HG02763 (cell line): ENCODE measurements at regions not wholly inside any gene's neighbourhood (a gene's known extent, or its start where the extent isn't known, plus 50 kb on each side); places are given as distances from the start of the nearest gene placed in this dataset.

Experiments
- ATAC-seq: cut with Tn5 transposase; IDR thresholded peaks from one replicate; pipeline ENCODE4 v1.9.1; 2021; ENCODE audit warnings: mild to moderate bottlenecking, moderate library complexity; ENCODE audit not compliant: unreplicated experiment

- no peak for ATAC-seq
Observed at GRCh38 chr21:36554411-36555157, 74.7 kb upstream of the CLDN14 start.

DNA sequence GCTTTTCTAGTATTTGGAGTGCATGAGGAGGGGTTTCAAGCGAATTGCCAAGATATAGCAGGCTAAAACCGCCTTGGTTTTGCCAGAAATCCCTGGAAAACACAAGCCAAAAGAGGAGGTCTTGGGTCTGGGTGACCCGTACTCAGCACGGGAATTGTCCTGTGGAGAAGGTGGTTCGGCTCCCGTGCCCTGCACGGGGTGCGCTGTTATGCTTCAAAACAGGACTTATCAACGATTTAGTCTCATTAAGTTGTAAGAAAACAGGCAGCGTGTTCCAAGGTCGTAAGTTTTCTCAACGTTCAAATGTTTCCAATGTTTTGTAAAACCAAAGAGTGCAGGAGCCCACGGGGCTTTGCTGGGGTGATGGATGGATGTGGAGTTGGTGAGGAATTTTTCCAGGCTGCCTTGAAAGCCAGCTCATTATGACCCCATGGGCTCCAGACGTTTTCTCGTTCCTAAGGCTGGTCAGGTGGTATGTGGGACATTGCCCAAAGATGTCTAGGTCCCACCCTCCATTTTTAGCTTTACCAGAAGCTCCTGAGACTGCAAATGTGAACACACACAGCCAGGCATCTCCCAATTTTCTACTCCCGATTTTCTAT lies 75.4 kb upstream of the CLDN14 start:
- no peak for ATAC-seq

- no peak for ATAC-seq
Observed at GRCh38 chr21:36557316-36557715, 77.4 kb upstream of the CLDN14 start.

- ATAC-seq, result no peak
Observed at GRCh38 chr21:36560933-36561575, 81.1 kb upstream of the CLDN14 start.

DNA sequence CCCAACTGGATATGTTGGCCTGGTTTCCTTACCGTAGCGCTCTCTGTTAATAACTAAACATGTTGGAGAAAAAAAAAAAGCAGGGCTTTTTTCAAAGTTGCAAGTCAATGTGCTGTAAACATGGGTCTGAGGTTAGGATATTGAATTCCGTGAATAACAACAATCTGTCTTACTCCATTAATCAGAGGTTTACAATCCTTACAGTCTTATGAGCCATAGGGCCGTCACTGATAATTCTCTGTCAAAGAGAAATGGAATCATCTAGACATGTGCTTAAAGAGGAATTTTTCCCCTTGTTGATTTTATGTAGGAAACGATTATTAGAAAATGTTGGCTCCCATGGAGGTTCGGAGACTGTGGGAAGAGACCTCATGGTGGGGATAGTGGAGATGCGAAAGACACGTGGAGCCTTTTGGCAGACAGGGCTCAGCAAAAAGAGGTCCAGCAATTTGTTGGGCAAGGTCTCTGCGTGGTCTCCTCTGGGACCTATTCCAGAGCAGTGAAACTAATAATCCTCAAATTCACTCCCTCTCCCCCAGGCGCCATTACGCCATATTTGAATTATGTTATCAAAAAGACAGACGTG lies 83.5 kb upstream of the CLDN14 start:
- no peak for ATAC-seq

DNA sequence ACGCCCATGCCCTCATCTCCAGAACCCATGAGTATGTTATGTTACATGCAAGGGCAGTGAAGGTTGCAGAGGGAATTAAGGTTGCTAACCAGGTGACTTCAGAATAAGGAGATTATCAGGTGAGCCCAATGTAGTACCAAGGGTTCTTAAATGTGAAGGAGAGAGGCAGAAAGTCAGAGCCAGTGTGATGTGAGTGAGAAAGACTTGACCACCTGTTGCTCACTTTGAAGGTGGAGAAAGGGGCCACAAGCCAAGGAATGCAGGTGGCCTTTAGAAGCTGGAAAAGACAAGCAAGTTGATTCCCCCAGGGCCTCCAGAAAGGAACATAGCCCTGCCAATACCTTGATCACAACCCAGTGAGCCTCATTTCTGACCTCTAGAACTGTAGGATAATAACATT lies 84.7 kb upstream of the CLDN14 start:
- ATAC-seq, result no peak

- no peak for ATAC-seq
Observed at GRCh38 chr21:36565540-36565939, 85.6 kb upstream of the CLDN14 start.

GRCh38 chr21:36566644-36567043 lies 86.7 kb upstream of the CLDN14 start:
- no peak for ATAC-seq

- ATAC-seq, result no peak
Observed at GRCh38 chr21:36567216-36567885, 87.4 kb upstream of the CLDN14 start.

DNA sequence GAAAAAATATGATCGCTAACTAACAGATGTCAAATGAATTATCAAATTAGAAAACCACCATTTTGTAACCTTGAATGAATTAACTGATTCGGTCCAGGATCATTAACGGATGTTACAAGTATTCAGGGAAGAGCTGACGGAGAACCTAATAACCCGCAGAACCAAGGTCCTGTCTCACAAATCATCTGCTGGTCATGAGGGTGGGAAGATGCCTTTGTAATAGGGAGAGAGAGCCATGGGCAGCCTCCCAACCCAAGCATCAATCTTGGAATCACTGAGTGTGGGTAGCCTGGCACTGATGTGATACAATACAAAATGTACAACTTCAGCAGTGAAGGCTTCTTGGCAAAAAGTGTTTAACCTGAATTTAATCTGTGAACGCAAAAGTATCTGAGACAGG lies 89.6 kb upstream of the CLDN14 start:
- no peak for ATAC-seq

GRCh38 chr21:36571556-36571955 lies 91.6 kb upstream of the CLDN14 start:
- no peak for ATAC-seq

DNA sequence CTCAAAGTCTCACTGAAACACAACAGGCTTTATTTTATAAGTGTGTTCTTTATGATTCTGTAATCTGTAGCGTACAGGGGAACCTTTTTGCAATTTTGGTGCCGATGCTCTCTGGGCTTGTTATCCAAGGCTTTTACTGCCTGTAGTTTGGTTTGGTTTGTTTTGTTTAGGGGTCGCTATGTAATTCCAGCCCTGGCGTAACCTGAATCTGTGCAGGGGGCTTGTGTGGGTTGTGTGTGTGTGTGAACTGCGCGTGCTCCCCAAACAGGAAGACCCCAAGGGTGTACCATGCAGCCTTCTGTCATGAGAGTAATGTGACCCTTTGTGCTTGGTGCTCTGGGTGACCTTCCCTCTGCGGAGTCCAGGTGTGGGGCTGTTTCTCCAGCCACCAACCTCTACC lies 92.1 kb upstream of the CLDN14 start:
- no peak for ATAC-seq

GRCh38 chr21:36575306-36575705 lies 95.4 kb upstream of the CLDN14 start:
- ATAC-seq, result no peak

DNA sequence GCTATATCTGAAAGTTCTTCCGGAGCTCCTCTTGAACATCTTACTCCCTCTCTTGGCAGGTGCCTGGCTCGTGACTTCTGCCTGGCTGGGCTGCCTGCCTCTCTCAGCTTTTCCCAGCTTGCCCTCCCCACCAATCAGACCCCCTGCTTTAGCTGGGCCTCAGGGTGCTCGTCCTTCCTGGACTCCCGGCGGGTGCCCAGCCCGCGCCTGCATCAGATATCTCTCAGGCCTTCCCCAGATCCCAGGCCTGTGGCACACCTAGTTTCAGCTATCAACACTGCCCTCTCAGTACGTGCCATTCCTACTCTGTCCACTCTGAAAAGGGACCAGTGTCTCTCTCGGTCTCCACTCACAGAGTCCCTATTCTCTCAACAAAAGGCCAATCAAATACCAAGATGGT lies 96.5 kb upstream of the CLDN14 start:
- ATAC-seq, result no peak

DNA sequence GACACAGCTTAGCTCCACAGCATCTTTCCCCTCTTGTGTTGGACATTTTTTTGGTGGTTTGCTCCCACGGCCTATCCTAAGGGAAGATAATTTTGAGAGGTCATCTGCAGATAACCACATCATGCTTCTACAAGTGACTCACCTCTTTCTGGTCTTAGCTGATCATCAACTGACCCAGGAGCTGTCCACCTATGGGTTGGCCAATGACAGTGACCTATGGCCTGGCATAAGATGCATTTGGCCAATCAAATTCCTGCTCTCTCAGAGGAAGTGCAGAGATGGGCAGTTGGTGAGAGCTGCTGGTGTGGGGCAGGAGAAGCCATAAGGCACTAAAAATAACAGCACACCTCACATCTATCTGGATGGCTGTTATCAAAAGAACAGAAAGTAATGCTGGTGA lies 100.0 kb upstream of the CLDN14 start:
- no peak for ATAC-seq

DNA sequence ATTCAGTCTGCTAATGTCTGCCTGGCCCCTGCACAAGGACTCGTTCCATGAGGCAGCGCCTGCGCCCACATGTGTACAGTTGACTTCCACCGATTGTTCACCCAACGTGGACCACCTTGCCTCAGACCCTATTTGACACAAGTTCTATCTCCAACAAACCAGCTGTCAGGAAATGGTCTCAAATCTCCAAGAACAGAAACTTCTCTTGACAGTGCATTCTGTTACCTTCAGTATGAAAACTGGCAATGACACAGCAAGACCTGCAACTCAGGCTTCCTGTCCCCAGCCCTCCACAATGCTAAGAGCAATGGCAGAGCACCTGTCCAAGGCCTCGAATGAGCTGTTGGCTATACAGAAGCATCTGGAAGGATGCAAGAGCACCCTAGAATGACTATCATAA lies 102.3 kb upstream of the CLDN14 start:
- ATAC-seq, result no peak

GRCh38 chr21:36583591-36583990 lies 103.7 kb upstream of the CLDN14 start:
- no peak for ATAC-seq

- no peak for ATAC-seq
Observed at GRCh38 chr21:36584980-36585940, 105.3 kb upstream of the CLDN14 start.

DNA sequence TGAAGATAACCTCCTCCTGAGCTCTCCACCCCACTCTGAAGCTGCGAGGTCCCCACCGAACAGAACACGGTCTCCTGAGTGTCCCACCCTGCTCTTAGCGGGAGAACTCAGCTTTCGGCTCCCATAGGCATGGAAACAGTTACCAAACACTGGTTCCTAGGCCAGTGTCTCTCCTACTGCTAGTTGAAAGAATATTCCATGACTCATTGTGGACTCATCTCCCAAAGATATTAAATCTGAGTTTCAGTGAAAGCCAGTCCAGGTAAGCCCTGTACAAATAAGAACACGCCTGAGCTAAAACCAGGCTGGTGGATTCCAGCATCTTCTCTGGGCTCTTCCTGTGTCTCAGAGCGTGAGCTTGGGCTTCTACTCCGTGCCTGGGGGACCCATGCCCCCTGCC lies 107.5 kb upstream of the CLDN14 start:
- ATAC-seq, result no peak

DNA sequence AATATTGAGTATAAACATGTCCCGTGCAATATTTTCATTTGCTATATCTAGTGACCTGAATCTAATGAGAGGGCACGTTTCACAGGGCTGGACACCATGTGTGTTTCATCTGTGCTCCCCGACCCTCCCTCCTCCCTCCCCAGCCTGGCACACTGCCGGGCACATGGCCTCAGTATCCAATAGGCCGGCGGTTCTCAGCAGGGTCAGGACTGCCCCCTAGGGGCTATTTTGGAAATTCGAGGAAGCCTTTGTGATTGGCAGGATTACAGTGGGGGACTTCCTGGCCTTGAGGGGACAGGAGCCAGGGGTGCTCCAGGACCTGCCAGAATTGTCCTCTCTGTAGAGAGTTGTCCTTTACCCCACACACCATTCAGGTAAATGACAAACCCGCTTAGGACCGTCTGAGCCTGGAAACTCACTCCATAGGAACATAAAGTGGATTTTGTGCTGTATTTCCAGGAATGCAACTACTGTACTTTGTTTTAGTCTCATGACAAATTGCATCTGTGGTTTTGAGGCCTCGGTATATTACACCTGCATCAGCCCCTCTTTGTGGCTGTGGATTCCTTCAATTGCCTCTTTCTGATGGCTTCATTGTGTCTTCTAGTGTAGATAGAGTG lies 109.5 kb upstream of the SIM2 start:
- ATAC-seq, result no peak
